Chondrocyte (in vitro differentiated cells): ENCODE measurements at regions not wholly inside any gene's neighbourhood (a gene's known extent, or its start where the extent isn't known, plus 50 kb on each side); places are given as distances from the start of the nearest gene placed in this dataset.

ENCODE experiments used
- DNase-seq: peaks from one replicate; pipeline ENCODE4 v3.0.0; 2021; ENCODE audit warnings: mixed read lengths, low spot score
- H3K27ac Mint-ChIP-seq: one replicate; pipeline ENCODE4 v1.8.0; 2021; ENCODE audit warnings: mild to moderate bottlenecking, moderate library complexity, mixed read lengths; ENCODE audit not compliant: unreplicated experiment
- H3K27me3 Mint-ChIP-seq: 2 replicates; pipeline ENCODE4 v1.8.0; 2021; ENCODE audit warnings: low read depth, mixed read lengths
- H3K36me3 Mint-ChIP-seq: 2 replicates; pipeline ENCODE4 v1.8.0; 2021; ENCODE audit warnings: low read depth, mixed read lengths
- H3K4me1 Mint-ChIP-seq: 2 replicates; pipeline ENCODE4 v1.8.0; 2021; ENCODE audit warnings: low read depth, mild to moderate bottlenecking, mixed read lengths
- H3K4me3 Mint-ChIP-seq: one replicate; pipeline ENCODE4 v1.8.0; 2021; ENCODE audit warnings: mild to moderate bottlenecking, moderate library complexity, mixed read lengths; ENCODE audit not compliant: unreplicated experiment
- H3K9me3 Mint-ChIP-seq: 2 replicates; pipeline ENCODE4 v1.8.0; 2021; ENCODE audit warnings: low read depth, mixed read lengths
- CTCF ChIP-seq: fragments of 200-600 bp; sonication (generic); IDR thresholded peaks from 2 replicates; pipeline ENCODE4 v1.5.0; 2021; ENCODE audit warnings: antibody characterized with exemption, mild to moderate bottlenecking, moderate library complexity

GRCh38 chr9:73643379-73644013 lies 491.8 kb downstream of the ANXA1 start:
- Mint-ChIP-seq H3K9me3 (no peaks in the 10 kb centered on the region), H3K4me3 (no peak overlapping the region), H3K4me1 (no peaks in the 10 kb centered on the region), H3K27ac (no peak overlapping the region), H3K27me3 (peaks cover 4% of the 10 kb centered on the region), H3K36me3 (no peaks in the 10 kb centered on the region)
- DNase-seq = no peak
- no peak for TF ChIP-seq CTCF

GRCh38 chr9:73647560-73647959 lies 495.9 kb downstream of the ANXA1 start:
- Mint-ChIP-seq H3K4me1 (no peaks in the 10 kb centered on the region), H3K9me3 (no peaks in the 10 kb centered on the region), H3K36me3 (no peaks in the 10 kb centered on the region), H3K4me3 (no peak overlapping the region), H3K27me3 (peaks cover 5% of the 10 kb centered on the region), H3K27ac (no peak overlapping the region)
- DNase-seq = no peak
- TF ChIP-seq CTCF = no peak

- no peak for TF ChIP-seq CTCF
- no peak for DNase-seq
- no peaks in the 10 kb centered on the region for H3K9me3 Mint-ChIP-seq
- H3K27me3 Mint-ChIP-seq = peaks cover 5% of the 10 kb centered on the region
- no peak overlapping the region for H3K4me3 Mint-ChIP-seq
- H3K27ac Mint-ChIP-seq = no peak overlapping the region
- H3K36me3 Mint-ChIP-seq = no peaks in the 10 kb centered on the region
- no peaks in the 10 kb centered on the region for H3K4me1 Mint-ChIP-seq
These were observed 497.9 kb downstream of the ANXA1 start for GRCh38 chr9:73649552-73649951.

- no peak overlapping the region for H3K27ac Mint-ChIP-seq
- no peaks in the 10 kb centered on the region for H3K36me3 Mint-ChIP-seq
- peaks cover 12% of the 10 kb centered on the region for H3K27me3 Mint-ChIP-seq
- no peak for DNase-seq
- no peak overlapping the region for H3K4me3 Mint-ChIP-seq
- no peak for TF ChIP-seq CTCF
- H3K4me1 Mint-ChIP-seq = no peaks in the 10 kb centered on the region
- no peaks in the 10 kb centered on the region for H3K9me3 Mint-ChIP-seq
These were observed 503.7 kb downstream of the ANXA1 start for GRCh38 chr9:73655363-73655762.

GRCh38 chr9:73655831-73656230 lies 504.2 kb downstream of the ANXA1 start:
- Mint-ChIP-seq H3K36me3 (no peaks in the 10 kb centered on the region), H3K27me3 (peaks cover 10% of the 10 kb centered on the region), H3K4me1 (no peaks in the 10 kb centered on the region), H3K4me3 (no peak overlapping the region), H3K9me3 (no peaks in the 10 kb centered on the region), H3K27ac (no peak overlapping the region)
- DNase-seq = no peak
- no peak for TF ChIP-seq CTCF
